GM12878 (cell line): ENCODE measurements at regions not wholly inside any gene's neighbourhood (a gene's known extent, or its start where the extent isn't known, plus 50 kb on each side); places are given as distances from the start of the nearest gene placed in this dataset.
A peak's percentile ranks its signal among the peaks of the same experiment; 100 is the strongest.

Source experiments
- ATAC-seq: fragments of 200-7000 bp; cut with Tn5 transposase; 3 replicates; pipeline ENCODE4 v1.9.1; 2020; ENCODE audit warnings: mild to moderate bottlenecking, moderate library complexity
- BruUV-seq: library from RNA; stranded (reverse); fragments of 400-500 nt; replicated peaks from 2 replicates; lab custom pipeline; 2021; lab: Mats Ljungman, UMichigan
- CTCF ChIA-PET: fragments of 300-600 bp; sonication (Branson Sonifier 250); formaldehyde crosslinking; extraction: SDS; loops from one replicate; lab custom pipeline; 2021; ENCODE audit warnings: inconsistent platforms; lab: Yijun Ruan, JAX
- POLR2A ChIA-PET: fragments of 350-600 bp; formaldehyde crosslinking; extraction: SDS; loops from one replicate; lab custom pipeline; 2021; ENCODE audit warnings: inconsistent platforms; lab: Charles Lee
- RAD21 ChIA-PET: fragments of 300-600 bp; sonication (Branson Sonifier 250); formaldehyde crosslinking; loops from one replicate; lab custom pipeline; 2023; ENCODE audit warnings: antibody characterized with exemption; ENCODE audit not compliant: unreplicated experiment; lab: Charles Lee
- SMC1A ChIA-PET: fragments of 300-600 bp; sonication (Branson Sonifier 250); formaldehyde crosslinking; loops from one replicate; lab custom pipeline; 2023; ENCODE audit not compliant: unreplicated experiment, uncharacterized antibody; lab: Charles Lee
- DNase-seq: peaks from one replicate; pipeline ENCODE4 v3.0.0-alpha.2; 2011; ENCODE audit warnings: low read depth, low spot score
- FAIRE-seq: peaks from 3 replicates; lab custom pipeline; 2011; peaks lifted over from hg19 to GRCh38; lab: Jason Lieb, UNC
- H2AFZ ChIP-seq: 2 replicates; pipeline ENCODE4 v1.6.0; 2011; ENCODE audit warnings: low read depth, low read length, control low read depth; ENCODE audit not compliant: control insufficient read depth
- H3K27ac ChIP-seq: 2 replicates; pipeline ENCODE4 v1.5.1; 2011; ENCODE audit warnings: control low read depth; ENCODE audit not compliant: control insufficient read depth, insufficient read depth
- H3K27me3 ChIP-seq, 2 experiments: replicated peaks in 1 of 2; 2 replicates each; pipeline versions ENCODE4 v1.6.0 to v1.6.1; 2011; ENCODE audit warnings: low read length in 1 of 2; ENCODE audit not compliant: control insufficient read depth in 2 of 2, insufficient read depth in 2 of 2
- H3K36me3 ChIP-seq, 2 experiments: 2 replicates each; pipeline ENCODE4 v1.5.1; 2011; ENCODE audit warnings: low read length in 1 of 2; ENCODE audit not compliant: control insufficient read depth in 2 of 2, insufficient read depth in 2 of 2
- H3K4me1 ChIP-seq: 2 replicates; pipeline ENCODE4 v1.6.1; 2011; ENCODE audit warnings: mild to moderate bottlenecking, low read length, moderate library complexity, mixed read lengths; ENCODE audit not compliant: control insufficient read depth, insufficient read depth
- H3K4me2 ChIP-seq: 2 replicates; pipeline ENCODE4 v1.6.0; 2011; ENCODE audit warnings: control low read depth; ENCODE audit not compliant: control insufficient read depth, insufficient read depth
- H3K4me3 ChIP-seq: fragments of 200-600 bp; sonication (generic); 2 replicates; pipeline ENCODE4 v1.5.1; 2016
- H3K79me2 ChIP-seq: 2 replicates; pipeline ENCODE4 v1.6.0; 2011; ENCODE audit warnings: low read length; ENCODE audit not compliant: control insufficient read depth, insufficient read depth
- H3K9ac ChIP-seq: 2 replicates; pipeline ENCODE4 v1.8.0; 2011; ENCODE audit warnings: low read length, control low read depth, mixed read lengths; ENCODE audit not compliant: control insufficient read depth, insufficient read depth
- H3K9me3 ChIP-seq: replicated peaks from 3 replicates; pipeline ENCODE4 v1.5.1; 2011; ENCODE audit warnings: mild to moderate bottlenecking, low read length; ENCODE audit not compliant: control insufficient read depth, insufficient read depth
- H4K20me1 ChIP-seq: 2 replicates; pipeline ENCODE4 v1.6.0; 2011; ENCODE audit not compliant: control insufficient read depth, insufficient read depth
- ATF2 ChIP-seq: IDR thresholded peaks from 2 replicates; pipeline ENCODE4 v1.6.1; 2012; ENCODE audit warnings: low read length, inconsistent platforms
- ATF3 ChIP-seq: IDR thresholded peaks from 2 replicates; pipeline ENCODE4 v1.6.1; 2011; ENCODE audit warnings: low read depth, mild to moderate bottlenecking, low read length, moderate library complexity, borderline replicate concordance; ENCODE audit errors: extremely low read depth
- BHLHE40 ChIP-seq, 2 experiments: fragments of 450-650 bp in 1 of 2; IDR thresholded peaks; 2 replicates each; pipeline ENCODE4 v1.6.1; 2011 to 2017; ENCODE audit warnings: low read depth in 2 of 2, borderline replicate concordance in 1 of 2, improper control_type of control experiment in 1 of 2, low read length in 1 of 2, mild to moderate bottlenecking in 1 of 2
- CHD2 ChIP-seq: IDR thresholded peaks from 2 replicates; pipeline ENCODE4 v1.6.1; 2011; ENCODE audit warnings: low read depth, low read length, improper control_type of control experiment, borderline replicate concordance
- DPF2 ChIP-seq: fragments of 450-650 bp; IDR thresholded peaks from 2 replicates; pipeline ENCODE4 v1.6.1; 2017; ENCODE audit warnings: mild to moderate bottlenecking
- ETV6 ChIP-seq, 2 experiments: fragments of 450-650 bp in 1 of 2; IDR thresholded peaks in 1 of 2; conservative IDR thresholded peaks in 1 of 2; 2 replicates each; pipeline ENCODE4 v1.6.1; 2014; ENCODE audit warnings: antibody characterized with exemption in 1 of 2, borderline replicate concordance in 1 of 2, low read depth in 1 of 2, mild to moderate bottlenecking in 1 of 2, moderate library complexity in 1 of 2
- IKZF2 ChIP-seq, 2 experiments: fragments of 450-650 bp; IDR thresholded peaks; 2 replicates each; pipeline ENCODE4 v1.6.1; 2017; ENCODE audit warnings: mild to moderate bottlenecking in 2 of 2, moderate library complexity in 2 of 2
- JUNB ChIP-seq: IDR thresholded peaks from 2 replicates; pipeline ENCODE4 v1.6.1; 2016; ENCODE audit warnings: antibody characterized with exemption, mild to moderate bottlenecking
- JUND ChIP-seq: IDR thresholded peaks from 2 replicates; pipeline ENCODE4 v1.6.1; 2012; ENCODE audit warnings: low read depth, mild to moderate bottlenecking, low read length, improper control_type of control experiment, moderate library complexity
- MTA2 ChIP-seq: fragments of 450-650 bp; IDR thresholded peaks from 2 replicates; pipeline ENCODE4 v1.6.1; 2016; ENCODE audit warnings: low read depth, mild to moderate bottlenecking, moderate library complexity
- NFIC ChIP-seq: IDR thresholded peaks from 2 replicates; pipeline ENCODE4 v1.6.1; 2012; ENCODE audit warnings: low read depth, mild to moderate bottlenecking, inconsistent platforms, low read length, moderate library complexity
- PKNOX1 ChIP-seq: fragments of 450-650 bp; IDR thresholded peaks from 2 replicates; pipeline ENCODE4 v1.6.1; 2016; ENCODE audit warnings: mild to moderate bottlenecking
- POU2F2 ChIP-seq: IDR thresholded peaks from 3 replicates; pipeline ENCODE4 v1.6.1; 2011; ENCODE audit warnings: low read depth, mild to moderate bottlenecking, low read length, borderline replicate concordance
- RUNX3 ChIP-seq: IDR thresholded peaks from 2 replicates; pipeline ENCODE4 v1.6.1; 2012; ENCODE audit warnings: low read length, inconsistent platforms
- SIN3A ChIP-seq: IDR thresholded peaks from 2 replicates; pipeline ENCODE4 v1.6.1; 2012; ENCODE audit warnings: low read depth, low read length, improper control_type of control experiment
- STAT1 ChIP-seq: fragments of 450-650 bp; conservative IDR thresholded peaks from 2 replicates; pipeline ENCODE4 v1.6.1; 2014; ENCODE audit warnings: antibody characterized with exemption, mild to moderate bottlenecking
- TCF3 ChIP-seq: IDR thresholded peaks from 2 replicates; pipeline ENCODE4 v1.6.1; 2012; ENCODE audit warnings: low read depth, mild to moderate bottlenecking, low read length, borderline replicate concordance; ENCODE audit not compliant: insufficient read depth
- USF1 ChIP-seq: IDR thresholded peaks from 2 replicates; pipeline ENCODE4 v1.6.1; 2011; ENCODE audit warnings: borderline replicate concordance, low read depth, mild to moderate bottlenecking, moderate library complexity, mixed read lengths, low read length; ENCODE audit not compliant: insufficient read depth; ENCODE audit errors: extremely low read length
- ZNF274 ChIP-seq: IDR thresholded peaks from one replicate; pipeline ENCODE4 v1.8.0; 2011; ENCODE audit not compliant: insufficient read length, insufficient read depth
- ZNF384 ChIP-seq: IDR thresholded peaks from 2 replicates; pipeline ENCODE4 v1.6.1; 2012; ENCODE audit warnings: low read depth, mild to moderate bottlenecking, low read length, improper control_type of control experiment, borderline replicate concordance
- WGBS: methylation state at CpG from one replicate; pipeline ENCODE4 v1.1.6; 2016; ENCODE audit warnings: low lambda C conversion rate; ENCODE audit not compliant: insufficient replicate concordance, insufficient coverage; ENCODE audit errors: missing lambda C conversion rate; 5-methylcytosine and 5-hydroxymethylcytosine counted together
- in situ Hi-C: fragments of 300-500 bp; cut with MboI; formaldehyde crosslinking; loops from 9 replicates; pipeline ENCODE4 v1.14.3; 2018; ENCODE audit warnings: mixed read lengths
- intact Hi-C: fragments of 100-400 bp; cut with micrococcal nuclease; formaldehyde crosslinking; loops from one replicate; pipeline ENCODE4 v1.14.2; 2022; ENCODE audit not compliant: unreplicated experiment
- TF ChIP-seq, protein P1 (sequence below): IDR thresholded peaks from 2 replicates; pipeline ENCODE4 v1.6.1; 2011; ENCODE audit warnings: mild to moderate bottlenecking, low read depth, low read length, moderate library complexity; ENCODE audit not compliant: insufficient replicate concordance

DNA sequence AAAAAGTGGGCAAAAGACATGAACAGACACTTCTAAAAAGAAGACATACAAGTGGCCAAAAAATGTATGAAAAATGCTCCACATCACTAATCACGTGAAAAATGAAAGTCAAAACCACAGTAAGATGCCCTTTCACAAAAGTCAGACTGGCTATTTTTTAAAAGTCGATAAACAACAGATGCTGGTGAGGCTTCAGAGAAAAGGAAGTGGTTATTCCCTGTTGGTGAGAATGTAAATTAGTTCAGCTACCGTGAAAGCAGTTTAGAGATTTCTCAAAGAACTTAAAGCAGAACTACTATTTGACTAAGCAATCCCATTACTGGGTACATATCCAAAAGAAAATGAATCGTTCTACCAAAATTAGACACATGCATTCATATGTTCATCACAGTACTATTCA lies 237.0 kb downstream of the KIF21A start:
- peak; percentile 16 for DNase-seq
- no peak overlapping the region for H3K9ac ChIP-seq
- no peak overlapping the region for H2AFZ ChIP-seq
- H3K36me3 ChIP-seq, result no peaks in the 10 kb centered on the region
- no peaks in the 10 kb centered on the region for H3K79me2 ChIP-seq
- RAD21 ChIA-PET, result no interaction called here
- 0% methylated on average over 4 of the region's 4 CpGs for WGBS
- no peak overlapping the region for H3K4me2 ChIP-seq
- H3K4me3 ChIP-seq, result no peak overlapping the region
- POLR2A ChIA-PET, result no interaction called here
- H4K20me1 ChIP-seq, result no peaks in the 10 kb centered on the region
- no peak overlapping the region for H3K27ac ChIP-seq
- peaks cover 2% of the 10 kb centered on the region; the same call in 2 of the 3 replicates for H3K9me3 ChIP-seq
- no peak for FAIRE-seq
- no TSS peak for BruUV-seq
- CTCF ChIA-PET, result no interaction called here
- intact Hi-C loops (no loop called here), in situ Hi-C loops (no loop called here)
- H3K4me1 ChIP-seq, result no peaks in the 10 kb centered on the region
- SMC1A ChIA-PET, result no interaction called here
- no peaks in the 10 kb centered on the region for H3K27me3 ChIP-seq
- peak; percentile 27 for ATAC-seq
- TF ChIP-seq STAT1 (no peak), ATF3 (no peak), NFIC (no peak), JUNB (peak; percentile 32; the same call in 1 of the 2 replicates), USF1 (no peak), PKNOX1 (no peak), CHD2 (no peak), TCF3 (no peak), POU2F2 (no peak), BHLHE40 (IDR thresholded peaks at IDR 0.05; ENCODE audit: borderline replicate concordance in 1 of 2, low read depth in 2 of 2, low read length in 1 of 2) (peak in 1 of 2 experiments; percentile 17; a peak in 1 of 4 replicates), RUNX3 (peak; percentile 48), SIN3A (no peak), DPF2 (no peak), JUND (no peak), ZNF384 (no peak), MTA2 (peak; percentile 17; the same call in 1 of the 2 replicates), IKZF2 (IDR thresholded peaks at IDR 0.05) (peak; percentile 46; a peak in 2 of 4 replicates), ZNF274 (no peak), ETV6 (conservative IDR thresholded peaks at IDR 0.05 in 1 of 2, IDR thresholded peaks at IDR 0.05 in 1 of 2; ENCODE audit: borderline replicate concordance in 1 of 2, low read depth in 1 of 2) (no peak), ATF2 (no peak)
- TF ChIP-seq, protein P1, sequence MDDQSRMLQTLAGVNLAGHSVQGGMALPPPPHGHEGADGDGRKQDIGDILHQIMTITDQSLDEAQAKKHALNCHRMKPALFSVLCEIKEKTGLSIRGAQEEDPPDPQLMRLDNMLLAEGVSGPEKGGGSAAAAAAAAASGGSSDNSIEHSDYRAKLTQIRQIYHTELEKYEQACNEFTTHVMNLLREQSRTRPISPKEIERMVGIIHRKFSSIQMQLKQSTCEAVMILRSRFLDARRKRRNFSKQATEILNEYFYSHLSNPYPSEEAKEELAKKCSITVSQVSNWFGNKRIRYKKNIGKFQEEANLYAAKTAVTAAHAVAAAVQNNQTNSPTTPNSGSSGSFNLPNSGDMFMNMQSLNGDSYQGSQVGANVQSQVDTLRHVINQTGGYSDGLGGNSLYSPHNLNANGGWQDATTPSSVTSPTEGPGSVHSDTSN, result no peak
